BLaER1 treated with 17β-estradiol and CSF1 and Interleukin-3, amounts not matched to agents 10 nM and 100 nM (cell line): ENCODE measurements at regions not wholly inside any gene's neighbourhood (a gene's known extent, or its start where the extent isn't known, plus 50 kb on each side); places are given as distances from the start of the nearest gene placed in this dataset.
"Not testable (repeated sequence)": the region's sequence is repeated elsewhere in the genome, so short reads cannot be mapped to it uniquely, and the experiment has no call there.

Experiments
- H3K27ac ChIP-seq, 11 experiments: shearing (Covaris generic); formaldehyde crosslinking; 2 replicates each; pipeline ENCODE4 v1.8.1; 2022
- H3K27me3 ChIP-seq, 11 experiments: shearing (Covaris generic); formaldehyde crosslinking; 2 replicates each; pipeline ENCODE4 v1.8.1; 2022
- H3K36me3 ChIP-seq, 11 experiments: shearing (Covaris generic); formaldehyde crosslinking; 2 replicates each; pipeline ENCODE4 v1.8.1; 2022
- H3K4me1 ChIP-seq, 10 experiments: shearing (Covaris generic); formaldehyde crosslinking; 2 replicates each; pipeline ENCODE4 v1.8.1; 2022
- H3K4me2 ChIP-seq, 11 experiments: shearing (Covaris generic); formaldehyde crosslinking; 2 replicates each; pipeline ENCODE4 v1.8.1; 2022
- H3K4me3 ChIP-seq, 10 experiments: shearing (Covaris generic); formaldehyde crosslinking; 2 replicates each; pipeline ENCODE4 v1.8.1; 2022
- H3K9ac ChIP-seq, 11 experiments: shearing (Covaris generic); formaldehyde crosslinking; 2 replicates each; pipeline ENCODE4 v1.8.1; 2022
- H3K9me3 ChIP-seq, 11 experiments: shearing (Covaris generic); formaldehyde crosslinking; replicated peaks in 1 of 11; 2 replicates each; pipeline ENCODE4 v1.8.1; 2022
- H4K20me1 ChIP-seq, 11 experiments: shearing (Covaris generic); formaldehyde crosslinking; 2 replicates each; pipeline ENCODE4 v1.8.1; 2022
- Cebpa-rat ChIP-seq, 11 experiments: shearing (Covaris generic); IDR thresholded peaks; 2 replicates each; pipeline ENCODE4 v1.8.1; 2022

- Histone ChIP-seq H4K20me1 (no peaks in the 10 kb centered on the region), H3K4me3 (no peak overlapping the region), H3K4me2 (no peak overlapping the region), H3K9ac (no peak overlapping the region), H3K4me1 (no peaks in the 10 kb centered on the region), H3K27ac (no peak overlapping the region), H3K36me3 (no peaks in the 10 kb centered on the region), H3K9me3 (peaks cover 0 to 11% (median 6%) of the 10 kb centered on the region in 11 experiments; a peak in 10 of 22 replicates), H3K27me3 (peaks cover 0 to 4% (median 0%) of the 10 kb centered on the region in 11 experiments; a peak in 1 of 22 replicates)
- TF ChIP-seq Cebpa-rat (IDR thresholded peaks at IDR 0.05) = no peak
Observed at GRCh38 chr18:22817844-22818243, 115.3 kb upstream of the RBBP8 start.

GRCh38 chr18:22822024-22822423, 111.1 kb upstream of the RBBP8 start:
- H3K4me2 ChIP-seq = no peak overlapping the region
- peaks cover 0 to 4% (median 0%) of the 10 kb centered on the region in 11 experiments; a peak in 1 of 22 replicates for H3K27me3 ChIP-seq
- no peaks in the 10 kb centered on the region for H3K36me3 ChIP-seq
- H3K9ac ChIP-seq = no peak overlapping the region
- H3K9me3 ChIP-seq = peaks cover 0 to 7% (median 0%) of the 10 kb centered on the region in 11 experiments; a peak in 5 of 22 replicates
- H4K20me1 ChIP-seq = no peaks in the 10 kb centered on the region
- no peak overlapping the region for H3K27ac ChIP-seq
- peaks cover 0 to 8% (median 0%) of the 10 kb centered on the region in 10 experiments; a peak in 3 of 20 replicates for H3K4me1 ChIP-seq
- no peak for TF ChIP-seq Cebpa-rat (IDR thresholded peaks at IDR 0.05)
- H3K4me3 ChIP-seq = no peak overlapping the region

- H3K36me3 ChIP-seq = no peaks in the 10 kb centered on the region
- H3K4me1 ChIP-seq = peaks cover 0 to 18% (median 0%) of the 10 kb centered on the region in 10 experiments; a peak in 5 of 20 replicates
- H3K4me3 ChIP-seq = no peak overlapping the region
- H3K9ac ChIP-seq = no peak overlapping the region
- no peak overlapping the region for H3K4me2 ChIP-seq
- H3K27ac ChIP-seq = no peak overlapping the region
- peaks cover 0 to 16% (median 0%) of the 10 kb centered on the region in 11 experiments; a peak in 5 of 22 replicates for H3K9me3 ChIP-seq
- no peaks in the 10 kb centered on the region for H4K20me1 ChIP-seq
- peaks cover 0 to 4% (median 0%) of the 10 kb centered on the region in 11 experiments; a peak in 1 of 22 replicates for H3K27me3 ChIP-seq
- TF ChIP-seq Cebpa-rat (IDR thresholded peaks at IDR 0.05) = no peak
Observed at GRCh38 chr18:22822841-22823508, 110.2 kb upstream of the RBBP8 start.

- no peaks in the 10 kb centered on the region for H4K20me1 ChIP-seq
- H3K27me3 ChIP-seq = peaks cover 0 to 4% (median 0%) of the 10 kb centered on the region in 11 experiments; a peak in 1 of 22 replicates
- no peaks in the 10 kb centered on the region for H3K36me3 ChIP-seq
- no peak overlapping the region for H3K9ac ChIP-seq
- peaks cover 0 to 18% (median 0%) of the 10 kb centered on the region in 11 experiments; a peak in 5 of 22 replicates for H3K9me3 ChIP-seq
- H3K4me1 ChIP-seq = peaks cover 0 to 19% (median 7%) of the 10 kb centered on the region in 10 experiments; a peak in 8 of 20 replicates
- no peak overlapping the region for H3K27ac ChIP-seq
- peak overlapping the region in 2 of 11 experiments; percentile 3 to 31; a peak in 3 of 22 replicates for H3K4me2 ChIP-seq
- H3K4me3 ChIP-seq = no peak overlapping the region
- TF ChIP-seq Cebpa-rat (IDR thresholded peaks at IDR 0.05) = no peak
Observed at GRCh38 chr18:22826726-22827125, 106.4 kb upstream of the RBBP8 start.

- Histone ChIP-seq H3K27me3 (peaks cover 0 to 1% (median 0%) of the 10 kb centered on the region in 11 experiments; a peak in 1 of 22 replicates), H3K36me3 (no peaks in the 10 kb centered on the region), H4K20me1 (no peaks in the 10 kb centered on the region), H3K27ac (no peak overlapping the region), H3K4me1 (peaks cover 0 to 19% (median 7%) of the 10 kb centered on the region in 10 experiments; a peak in 8 of 20 replicates), H3K4me2 (peak overlapping the region in 1 of 11 experiments; percentile 31; a peak in 1 of 22 replicates), H3K4me3 (no peak overlapping the region), H3K9ac (no peak overlapping the region), H3K9me3 (peaks cover 0 to 18% (median 0%) of the 10 kb centered on the region in 11 experiments; a peak in 5 of 22 replicates)
- peak in 6 of 11 experiments; percentile 12 to 45 (median 36); a peak in 5 of 22 replicates for TF ChIP-seq Cebpa-rat (IDR thresholded peaks at IDR 0.05)
Observed at GRCh38 chr18:22827216-22827615, 105.9 kb upstream of the RBBP8 start.

- Histone ChIP-seq H3K4me1 (peaks cover 0 to 19% (median 7%) of the 10 kb centered on the region in 10 experiments; a peak in 8 of 20 replicates), H3K27ac (no peak overlapping the region), H3K9ac (no peak overlapping the region), H4K20me1 (no peaks in the 10 kb centered on the region), H3K4me2 (0 out of 22 replicates have a peak overlapping the region, but pooled peaks of 2 of the 11 experiments have one; percentile 3 to 15), H3K36me3 (no peaks in the 10 kb centered on the region), H3K4me3 (no peak overlapping the region), H3K27me3 (no peaks in the 10 kb centered on the region), H3K9me3 (peaks cover 0 to 18% (median 0%) of the 10 kb centered on the region in 11 experiments; a peak in 5 of 22 replicates)
- no peak for TF ChIP-seq Cebpa-rat (IDR thresholded peaks at IDR 0.05)
Observed at GRCh38 chr18:22827741-22828140, 105.4 kb upstream of the RBBP8 start.

GRCh38 chr18:22828171-22828570, 105.0 kb upstream of the RBBP8 start:
- Histone ChIP-seq H3K36me3 (no peaks in the 10 kb centered on the region), H3K9me3 (peaks cover 0 to 18% (median 0%) of the 10 kb centered on the region in 11 experiments; a peak in 5 of 22 replicates), H3K27me3 (no peaks in the 10 kb centered on the region), H3K9ac (no peak overlapping the region), H3K27ac (no peak overlapping the region), H3K4me3 (no peak overlapping the region), H4K20me1 (no peaks in the 10 kb centered on the region), H3K4me1 (peaks cover 0 to 19% (median 7%) of the 10 kb centered on the region in 10 experiments; a peak in 8 of 20 replicates), H3K4me2 (no peak overlapping the region)
- TF ChIP-seq Cebpa-rat (IDR thresholded peaks at IDR 0.05) = no peak

- not testable (repeated sequence) for H3K4me3 ChIP-seq, H3K36me3 ChIP-seq, H3K4me2 ChIP-seq, H3K27ac ChIP-seq, H4K20me1 ChIP-seq, H3K9ac ChIP-seq, H3K27me3 ChIP-seq
- Histone ChIP-seq H3K9me3 (peaks cover 0 to 18% (median 0%) of the 10 kb centered on the region in 11 experiments; a peak in 5 of 22 replicates), H3K4me1 (peaks cover 0 to 19% (median 7%) of the 10 kb centered on the region in 10 experiments; a peak in 8 of 20 replicates)
Observed at GRCh38 chr18:22828583-22828982, 104.5 kb upstream of the RBBP8 start.

- Histone ChIP-seq H3K4me3 (no peak overlapping the region), H3K4me1 (peaks cover 0 to 19% (median 7%) of the 10 kb centered on the region in 10 experiments; a peak in 8 of 20 replicates)
Observed at GRCh38 chr18:22829781-22830180, 103.3 kb upstream of the RBBP8 start.

More at GRCh38 chr18:22829781-22830180, 103.3 kb upstream of the RBBP8 start:
- Histone ChIP-seq H3K9ac (no peak overlapping the region), H3K36me3 (no peaks in the 10 kb centered on the region), H3K27me3 (no peaks in the 10 kb centered on the region), H3K9me3 (peaks cover 0 to 18% (median 0%) of the 10 kb centered on the region in 11 experiments; a peak in 5 of 22 replicates), H3K27ac (no peak overlapping the region), H4K20me1 (no peaks in the 10 kb centered on the region), H3K4me2 (no peak overlapping the region)
- TF ChIP-seq Cebpa-rat (IDR thresholded peaks at IDR 0.05) = no peak
